H9 (cell line): ENCODE measurements at regions not wholly inside any gene's neighbourhood (a gene's known extent, or its start where the extent isn't known, plus 50 kb on each side); places are given as distances from the start of the nearest gene placed in this dataset.

ENCODE experiments used
- DNase-seq: peaks from one replicate; pipeline ENCODE4 v3.0.0-alpha.2; 2017
- H2AFZ ChIP-seq: one replicate; pipeline ENCODE4 v1.6.1; 2013; ENCODE audit warnings: mild to moderate bottlenecking, low read length, control low read depth, moderate library complexity
- H2AK5ac ChIP-seq: 2 replicates; pipeline ENCODE4 v1.6.1; 2013; ENCODE audit warnings: low read length, control low read depth, mixed read lengths; ENCODE audit not compliant: insufficient read length
- H2BK120ac ChIP-seq: one replicate; pipeline ENCODE4 v1.6.1; 2013; ENCODE audit warnings: low read depth, mild to moderate bottlenecking, low read length, control low read depth, inconsistent platforms; ENCODE audit not compliant: poor library complexity, severe bottlenecking
- H2BK12ac ChIP-seq: 2 replicates; pipeline ENCODE4 v1.6.1; 2013; ENCODE audit warnings: low read length, control low read depth, mixed read lengths, low read depth; ENCODE audit not compliant: insufficient read length
- H2BK15ac ChIP-seq: 2 replicates; pipeline ENCODE4 v1.6.1; 2013; ENCODE audit warnings: low read depth, low read length, control low read depth
- H2BK20ac ChIP-seq: one replicate; pipeline ENCODE4 v1.6.1; 2013; ENCODE audit warnings: low read depth, mild to moderate bottlenecking, low read length, control low read depth, inconsistent platforms; ENCODE audit not compliant: poor library complexity, severe bottlenecking
- H2BK5ac ChIP-seq: 2 replicates; pipeline ENCODE4 v1.6.1; 2013; ENCODE audit warnings: low read length, control low read depth, mixed read lengths; ENCODE audit not compliant: insufficient read length
- H3K14ac ChIP-seq: 2 replicates; pipeline ENCODE4 v1.6.1; 2013; ENCODE audit warnings: low read length, control low read depth; ENCODE audit not compliant: insufficient read depth
- H3K18ac ChIP-seq: 2 replicates; pipeline ENCODE4 v1.6.1; 2013; ENCODE audit warnings: low read depth, mild to moderate bottlenecking, mixed read lengths, low read length, control low read depth; ENCODE audit not compliant: insufficient read length
- H3K23ac ChIP-seq: 2 replicates; pipeline ENCODE4 v1.6.1; 2013; ENCODE audit warnings: low read length, control low read depth, mixed read lengths, low read depth; ENCODE audit not compliant: insufficient read length
- H3K23me2 ChIP-seq: 2 replicates; pipeline ENCODE4 v1.6.1; 2013; ENCODE audit warnings: low read depth, mild to moderate bottlenecking, mixed read lengths, low read length, control low read depth; ENCODE audit not compliant: insufficient read length, poor library complexity, severe bottlenecking
- H3K27ac ChIP-seq: 2 replicates; pipeline ENCODE4 v1.5.1; 2013; ENCODE audit warnings: low read length, control low read depth, mixed read lengths, low read depth; ENCODE audit not compliant: insufficient read length
- H3K27me3 ChIP-seq: 2 replicates; pipeline ENCODE4 v1.6.1; 2013; ENCODE audit warnings: low read length, control low read depth, inconsistent platforms; ENCODE audit not compliant: insufficient read depth
- H3K4ac ChIP-seq: 2 replicates; pipeline ENCODE4 v1.6.1; 2013; ENCODE audit warnings: low read depth, mild to moderate bottlenecking, control low read depth, inconsistent platforms, low read length, moderate library complexity
- H3K4me1 ChIP-seq: 2 replicates; pipeline ENCODE4 v1.6.1; 2013; ENCODE audit warnings: low read length, control low read depth, inconsistent platforms; ENCODE audit not compliant: insufficient read depth
- H3K4me2 ChIP-seq: 2 replicates; pipeline ENCODE4 v1.6.1; 2013; ENCODE audit warnings: low read length, control low read depth, mixed read lengths; ENCODE audit not compliant: insufficient read length, insufficient read depth
- H3K56ac ChIP-seq: 2 replicates; pipeline ENCODE4 v1.6.1; 2013; ENCODE audit warnings: low read depth, mild to moderate bottlenecking, mixed read lengths, low read length, control low read depth; ENCODE audit not compliant: insufficient read length
- H3K79me1 ChIP-seq: 2 replicates; pipeline ENCODE4 v1.6.1; 2013; ENCODE audit warnings: low read depth, mild to moderate bottlenecking, moderate library complexity, low read length, control low read depth, inconsistent platforms; ENCODE audit not compliant: insufficient read depth, poor library complexity, severe bottlenecking
- H3K79me2 ChIP-seq: 2 replicates; pipeline ENCODE4 v1.6.1; 2013; ENCODE audit warnings: low read length, control low read depth, inconsistent platforms; ENCODE audit not compliant: insufficient read depth
- H3K9ac ChIP-seq: 2 replicates; pipeline ENCODE4 v1.6.1; 2013; ENCODE audit warnings: low read length, control low read depth, mixed read lengths; ENCODE audit not compliant: insufficient read length; ENCODE audit errors: extremely low read depth
- H3K9me3 ChIP-seq: one replicate; pipeline ENCODE4 v1.6.1; 2013; ENCODE audit warnings: low read depth, low read length, inconsistent platforms; ENCODE audit not compliant: control insufficient read depth
- H3T11ph ChIP-seq: one replicate; pipeline ENCODE4 v1.6.1; 2013; ENCODE audit warnings: mild to moderate bottlenecking, low read length, control low read depth, inconsistent platforms
- H4K20me1 ChIP-seq: one replicate; pipeline ENCODE4 v1.6.1; 2013; ENCODE audit not compliant: control insufficient read depth, insufficient read length, insufficient read depth
- H4K5ac ChIP-seq: 2 replicates; pipeline ENCODE4 v1.6.1; 2013; ENCODE audit warnings: low read depth, mild to moderate bottlenecking, mixed read lengths, low read length, control low read depth; ENCODE audit not compliant: insufficient read length
- H4K8ac ChIP-seq: replicated peaks from 2 replicates; pipeline ENCODE4 v1.6.1; 2013; ENCODE audit warnings: low read length, control low read depth, mixed read lengths, low read depth; ENCODE audit not compliant: insufficient read length
- H4K91ac ChIP-seq: 2 replicates; pipeline ENCODE4 v1.6.1; 2013; ENCODE audit warnings: low read depth, mild to moderate bottlenecking, moderate library complexity, mixed read lengths, low read length, control low read depth; ENCODE audit not compliant: insufficient read length
- H3K27ac Mint-ChIP-seq, 3 experiments: 2 replicates in 2 of 3; 3 replicates in 1 of 3; pipeline ENCODE4 v1.8.0; 2020 to 2021; ENCODE audit warnings: mixed read lengths in 3 of 3, mild to moderate bottlenecking in 1 of 3, moderate library complexity in 1 of 3
- H3K27me3 Mint-ChIP-seq: 2 replicates; pipeline ENCODE4 v1.8.0; 2021; ENCODE audit warnings: low read depth, mild to moderate bottlenecking, moderate library complexity, mixed read lengths
- H3K36me3 Mint-ChIP-seq, 3 experiments: 2 replicates in 2 of 3; 3 replicates in 1 of 3; pipeline ENCODE4 v1.8.0; 2020 to 2021; ENCODE audit warnings: low read depth in 3 of 3, mixed read lengths in 3 of 3; ENCODE audit not compliant: insufficient read depth in 1 of 3
- H3K4me1 Mint-ChIP-seq, 2 experiments: 2 replicates each; pipeline ENCODE4 v1.8.0; 2020; ENCODE audit warnings: mixed read lengths in 2 of 2
- H3K4me3 Mint-ChIP-seq, 2 experiments: 2 replicates in 1 of 2; 3 replicates in 1 of 2; pipeline ENCODE4 v1.8.0; 2020 to 2021; ENCODE audit warnings: mild to moderate bottlenecking in 2 of 2, mixed read lengths in 2 of 2, moderate library complexity in 1 of 2
- H3K9me3 Mint-ChIP-seq, 2 experiments: 2 replicates in 1 of 2; 3 replicates in 1 of 2; pipeline ENCODE4 v1.8.0; 2020; ENCODE audit warnings: mild to moderate bottlenecking in 2 of 2, mixed read lengths in 2 of 2, moderate library complexity in 1 of 2
- WGBS: extraction: QIAGEN DNeasy Blood & Tissue Kit; methylation state at CpG from one replicate; pipeline ENCODE4 v1.1.7; 2013; ENCODE audit warnings: missing lambda C conversion rate, low lambda C conversion rate, mixed read lengths; ENCODE audit not compliant: insufficient read length; ENCODE audit errors: extremely low coverage; 5-methylcytosine and 5-hydroxymethylcytosine counted together
- TF ChIP-seq, protein P1 (sequence below): fragments of 200-600 bp; sonication (generic); conservative IDR thresholded peaks from 3 replicates; pipeline ENCODE4 v1.8.0; 2021; ENCODE audit warnings: antibody characterized with exemption, mild to moderate bottlenecking

DNA sequence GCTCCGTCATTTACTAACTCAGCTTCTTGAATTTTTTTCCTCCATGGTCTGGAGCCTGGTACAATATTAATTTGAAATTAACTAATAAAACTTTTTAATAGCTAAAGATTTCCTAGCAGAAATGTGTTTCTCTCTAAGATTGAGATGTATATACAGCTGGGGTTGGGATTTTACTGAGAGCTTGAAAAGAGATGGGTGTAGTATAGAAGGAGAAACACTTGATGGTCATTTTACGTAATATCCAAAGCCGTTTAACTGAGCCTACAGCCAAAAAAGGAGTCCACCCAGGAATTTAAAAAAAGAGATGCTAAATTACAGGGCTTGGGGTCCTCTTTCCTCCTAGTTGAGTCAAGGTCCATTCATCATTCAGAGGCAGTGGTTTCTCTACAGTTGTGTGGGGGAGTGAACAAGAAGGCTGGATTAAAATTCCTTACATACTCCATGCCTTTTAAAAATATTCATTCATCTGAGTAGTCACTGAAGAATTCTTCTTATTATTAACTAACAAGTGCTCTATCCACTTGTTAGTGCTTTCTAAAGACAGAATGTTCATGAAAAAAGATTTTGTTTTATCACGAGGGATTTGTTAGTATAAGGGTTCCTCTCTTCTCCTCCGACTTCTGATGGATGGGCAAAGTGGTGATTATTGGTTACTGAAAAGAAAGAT, 255.3 kb upstream of the IL12A start:
- Histone ChIP-seq H3K14ac (no peak overlapping the region), H3K27ac (no peak overlapping the region), H3K27me3 (no peaks in the 10 kb centered on the region), H2BK20ac (no peak overlapping the region), H3K23me2 (no peaks in the 10 kb centered on the region), H3K4ac (no peak overlapping the region), H2BK120ac (no peak overlapping the region), H3K18ac (no peak overlapping the region), H2AK5ac (no peak overlapping the region), H2BK12ac (no peak overlapping the region), H4K8ac (no peak overlapping the region), H2BK5ac (no peak overlapping the region), H3K79me1 (no peaks in the 10 kb centered on the region), H4K5ac (no peak overlapping the region), H3T11ph (no peak overlapping the region), H3K23ac (no peak overlapping the region), H2AFZ (no peak overlapping the region), H3K56ac (no peak overlapping the region), H4K91ac (no peak overlapping the region), H3K9ac (no peak overlapping the region), H3K4me2 (peak overlapping the region; percentile 66), H3K4me1 (0 out of 2 replicates have a peak, but pooled peaks cover 2% of the 10 kb centered on the region), H3K9me3 (no peaks in the 10 kb centered on the region), H4K20me1 (no peaks in the 10 kb centered on the region), H2BK15ac (no peak overlapping the region), H3K79me2 (no peaks in the 10 kb centered on the region)
- no peak for DNase-seq
- peaks cover 0 to 4% (median 3%) of the 10 kb centered on the region in 3 experiments; a peak in 3 of 7 replicates for H3K36me3 Mint-ChIP-seq
- TF ChIP-seq, protein P1, sequence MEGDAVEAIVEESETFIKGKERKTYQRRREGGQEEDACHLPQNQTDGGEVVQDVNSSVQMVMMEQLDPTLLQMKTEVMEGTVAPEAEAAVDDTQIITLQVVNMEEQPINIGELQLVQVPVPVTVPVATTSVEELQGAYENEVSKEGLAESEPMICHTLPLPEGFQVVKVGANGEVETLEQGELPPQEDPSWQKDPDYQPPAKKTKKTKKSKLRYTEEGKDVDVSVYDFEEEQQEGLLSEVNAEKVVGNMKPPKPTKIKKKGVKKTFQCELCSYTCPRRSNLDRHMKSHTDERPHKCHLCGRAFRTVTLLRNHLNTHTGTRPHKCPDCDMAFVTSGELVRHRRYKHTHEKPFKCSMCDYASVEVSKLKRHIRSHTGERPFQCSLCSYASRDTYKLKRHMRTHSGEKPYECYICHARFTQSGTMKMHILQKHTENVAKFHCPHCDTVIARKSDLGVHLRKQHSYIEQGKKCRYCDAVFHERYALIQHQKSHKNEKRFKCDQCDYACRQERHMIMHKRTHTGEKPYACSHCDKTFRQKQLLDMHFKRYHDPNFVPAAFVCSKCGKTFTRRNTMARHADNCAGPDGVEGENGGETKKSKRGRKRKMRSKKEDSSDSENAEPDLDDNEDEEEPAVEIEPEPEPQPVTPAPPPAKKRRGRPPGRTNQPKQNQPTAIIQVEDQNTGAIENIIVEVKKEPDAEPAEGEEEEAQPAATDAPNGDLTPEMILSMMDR: no peak
- H3K4me3 Mint-ChIP-seq: peak overlapping the region; percentile 29 to 43; a peak in 3 of 5 replicates
- WGBS: no CpG with 5 or more reads among the region's 5 CpGs
- H3K27ac Mint-ChIP-seq: peak overlapping the region in 2 of 3 experiments; percentile 11 to 86; a peak in 2 of 7 replicates
- peaks cover 29 to 31% of the 10 kb centered on the region in 2 experiments for H3K4me1 Mint-ChIP-seq
- no peaks in the 10 kb centered on the region for H3K9me3 Mint-ChIP-seq
- no peaks in the 10 kb centered on the region for H3K27me3 Mint-ChIP-seq
